Prostate gland (tissue), 2 donors: ENCODE measurements at regions not wholly inside any gene's neighbourhood (a gene's known extent, or its start where the extent isn't known, plus 50 kb on each side); places are given as distances from the start of the nearest gene placed in this dataset.
A peak's percentile ranks its signal among the peaks of the same experiment; 100 is the strongest.
"Not testable (repeated sequence)": the region's sequence is repeated elsewhere in the genome, so short reads cannot be mapped to it uniquely, and the experiment has no call there.

Experiments
- DNase-seq: peaks from one replicate; pipeline ENCODE4 v3.0.0-alpha.2; 2019; ENCODE audit warnings: low spot score
- H3K27ac ChIP-seq, 2 donors: fragments of 200-600 bp; sonication (generic); 2 replicates each; pipeline ENCODE4 v1.5.1; 2017 to 2019
- H3K27me3 ChIP-seq: fragments of 200-600 bp; sonication (generic); replicated peaks from 2 replicates; pipeline ENCODE4 v1.5.1; 2019; ENCODE audit not compliant: insufficient read depth
- H3K36me3 ChIP-seq, 2 donors: fragments of 200-600 bp; sonication (generic); 1 replicate in 1 of 2; 2 replicates in 1 of 2; pipeline versions ENCODE4 v1.5.1 to v1.8.1; 2017 to 2019
- H3K4me1 ChIP-seq: fragments of 200-600 bp; sonication (generic); replicated peaks from 2 replicates; pipeline ENCODE4 v1.5.1; 2019
- H3K4me3 ChIP-seq, 2 donors: fragments of 200-600 bp; sonication (generic); 2 replicates each; pipeline ENCODE4 v1.5.1; 2017 to 2019
- H3K9me3 ChIP-seq: fragments of 200-600 bp; sonication (generic); 2 replicates; pipeline ENCODE4 v1.5.1; 2017
- CTCF ChIP-seq, 4 experiments: fragments of 200-600 bp in 2 of 4; fragments of 450-650 bp in 2 of 4; sonication (generic) in 2 of 4; IDR thresholded peaks; 1 replicate in 3 of 4; 2 replicates in 1 of 4; pipeline ENCODE4 v1.5.1; 2016 to 2019; ENCODE audit warnings: antibody characterized with exemption in 4 of 4, mild to moderate bottlenecking in 2 of 4, moderate library complexity in 2 of 4
- POLR2A ChIP-seq: fragments of 450-650 bp; IDR thresholded peaks from one replicate; pipeline ENCODE4 v1.6.1; 2016; ENCODE audit warnings: antibody characterized with exemption, mild to moderate bottlenecking
- POLR2AphosphoS5 ChIP-seq: sonication (generic); formaldehyde crosslinking; IDR thresholded peaks from one replicate; pipeline ENCODE4 v1.6.1; 2017; ENCODE audit warnings: antibody characterized with exemption
- WGBS: methylation state at CpG from one replicate; pipeline ENCODE4 v1.1.5; 2018; 5-methylcytosine and 5-hydroxymethylcytosine counted together
- intact Hi-C: fragments of 100-400 bp; cut with DNase I; formaldehyde crosslinking; loops from one replicate; pipeline ENCODE4 v1.14.2; 2022

DNA sequence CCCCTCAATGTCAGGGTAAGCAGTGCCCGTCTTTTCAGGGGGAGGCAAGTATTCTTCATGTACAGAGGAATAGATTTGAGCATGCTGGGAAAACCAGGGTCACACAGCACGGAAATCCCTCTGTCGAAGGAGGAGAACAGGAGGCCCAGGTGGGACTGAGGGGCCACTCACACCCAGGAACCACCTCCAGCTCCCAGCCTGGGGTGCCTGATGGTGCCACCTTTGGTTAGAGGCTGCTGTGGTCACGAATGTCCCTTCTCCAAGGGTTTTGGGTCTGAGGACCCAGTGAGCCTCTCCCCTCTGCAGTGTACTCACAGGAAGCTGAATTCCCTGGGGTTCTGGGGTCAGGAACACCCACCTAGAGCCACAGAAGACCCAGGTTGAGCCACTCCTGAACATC, 197.3 kb downstream of the ANKRD30B start:
- intact Hi-C loops = no loop called here
- no peak overlapping the region for H3K4me3 ChIP-seq
- no peak for DNase-seq
- H3K4me1 ChIP-seq = no peaks in the 10 kb centered on the region
- H3K9me3 ChIP-seq = no peaks in the 10 kb centered on the region
- WGBS = 91% methylated on average over 4 of the region's 4 CpGs
- H3K36me3 ChIP-seq = no peaks in the 10 kb centered on the region
- H3K27me3 ChIP-seq = no peaks in the 10 kb centered on the region
- no peak overlapping the region for H3K27ac ChIP-seq
- TF ChIP-seq CTCF (IDR thresholded peaks at IDR 0.05) = no peak
- no peak for TF ChIP-seq POLR2A
- TF ChIP-seq POLR2AphosphoS5 = no peak

DNA sequence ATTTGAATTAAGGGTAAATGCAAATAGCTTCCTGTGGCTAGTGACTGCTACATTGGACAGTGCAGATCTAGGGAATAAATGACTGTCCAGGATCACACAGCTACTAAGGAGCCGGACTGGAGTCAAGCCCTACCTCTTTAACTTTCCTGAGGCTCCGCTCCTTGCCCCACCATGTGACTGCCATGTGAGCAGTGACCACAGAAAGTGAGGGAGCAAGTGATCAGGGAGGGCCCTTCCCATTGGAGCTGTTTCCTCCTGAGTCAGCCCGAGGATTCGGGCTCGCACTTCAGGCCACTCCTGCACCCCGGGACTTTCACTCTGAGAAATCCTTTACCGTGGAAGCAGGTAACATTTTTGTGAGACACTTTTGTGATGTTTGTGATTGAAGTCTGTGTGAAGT, 198.0 kb downstream of the ANKRD30B start:
- DNase-seq = no peak
- Histone ChIP-seq H3K27me3 (no peaks in the 10 kb centered on the region), H3K4me3 (no peak overlapping the region), H3K9me3 (no peaks in the 10 kb centered on the region), H3K4me1 (no peaks in the 10 kb centered on the region), H3K27ac (no peak overlapping the region), H3K36me3 (no peaks in the 10 kb centered on the region)
- intact Hi-C loops = no loop called here
- 79% methylated on average over 6 of the region's 7 CpGs for WGBS
- TF ChIP-seq CTCF (IDR thresholded peaks at IDR 0.05) (no peak), POLR2AphosphoS5 (no peak), POLR2A (no peak)

GRCh38 chr18:14946741-14947470, 198.9 kb downstream of the ANKRD30B start:
- intact Hi-C loops, H3K27me3 ChIP-seq, H3K27ac ChIP-seq, H3K4me3 ChIP-seq, H3K9me3 ChIP-seq, H3K4me1 ChIP-seq, DNase-seq, H3K36me3 ChIP-seq: not testable (repeated sequence)
- WGBS = 61% methylated on average over 7 of the region's 7 CpGs

- intact Hi-C loops = no loop called here
- no peaks in the 10 kb centered on the region for H3K36me3 ChIP-seq
- no peak overlapping the region for H3K4me3 ChIP-seq
- WGBS = 73% methylated on average over 8 of the region's 8 CpGs
- no peak overlapping the region for H3K27ac ChIP-seq
- peak; percentile 17 for DNase-seq
- no peaks in the 10 kb centered on the region for H3K4me1 ChIP-seq
- H3K27me3 ChIP-seq = no peaks in the 10 kb centered on the region
- H3K9me3 ChIP-seq = no peaks in the 10 kb centered on the region
- no peak for TF ChIP-seq CTCF (IDR thresholded peaks at IDR 0.05)
- peak; percentile 14 for TF ChIP-seq POLR2AphosphoS5
- TF ChIP-seq POLR2A = no peak
Observed at GRCh38 chr18:14947482-14948162, 199.7 kb downstream of the ANKRD30B start.

DNA sequence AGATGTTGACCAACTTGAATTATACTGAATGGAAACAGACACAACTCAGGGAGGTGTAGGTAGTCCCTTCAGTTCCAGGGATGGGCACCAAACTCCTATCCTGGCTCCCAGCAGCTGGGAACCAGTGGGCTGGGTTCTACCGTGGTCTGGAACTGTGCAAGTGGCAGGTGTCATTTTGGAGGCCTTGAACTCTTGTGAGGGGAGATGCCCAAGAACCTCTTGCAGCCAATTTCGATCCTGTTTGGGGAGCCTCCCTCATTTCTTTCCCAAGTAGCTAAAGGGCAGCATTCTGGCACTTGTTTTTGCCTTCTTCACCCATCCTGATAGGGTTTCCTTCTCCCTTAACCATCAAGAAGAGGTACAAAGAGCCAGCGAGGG, 200.2 kb downstream of the ANKRD30B start:
- H3K9me3 ChIP-seq = no peaks in the 10 kb centered on the region
- no peaks in the 10 kb centered on the region for H3K27me3 ChIP-seq
- H3K4me3 ChIP-seq = no peak overlapping the region
- TF ChIP-seq CTCF (IDR thresholded peaks at IDR 0.05) = no peak
- no peak for TF ChIP-seq POLR2A
- no peak for TF ChIP-seq POLR2AphosphoS5
- no peak overlapping the region for H3K27ac ChIP-seq
- no peak for DNase-seq
- intact Hi-C loops = no loop called here
- no peaks in the 10 kb centered on the region for H3K4me1 ChIP-seq
- WGBS = 85% methylated on average over 3 of the region's 3 CpGs
- no peaks in the 10 kb centered on the region for H3K36me3 ChIP-seq
